IPS DF 4.7 (cell line): ENCODE measurements at regions not wholly inside any gene's neighbourhood (a gene's known extent, or its start where the extent isn't known, plus 50 kb on each side); places are given as distances from the start of the nearest gene placed in this dataset.
"Not testable (repeated sequence)": the region's sequence is repeated elsewhere in the genome, so short reads cannot be mapped to it uniquely, and the experiment has no call there.

Experiments used
- DNase-seq: peaks from one replicate; pipeline ENCODE4 v3.0.0-alpha.2; 2013; ENCODE audit warnings: low spot score; ENCODE audit errors: extremely low read depth

GRCh38 chr4:77504407-77504806 is 101.2 kb upstream of the CXCL13 start:
- DNase-seq, result no peak

GRCh38 chr4:77505275-77505957 is 100.2 kb upstream of the CXCL13 start:
- DNase-seq, result no peak

- no peak for DNase-seq
These were observed 99.7 kb upstream of the CXCL13 start for GRCh38 chr4:77505958-77506319.

- no peak for DNase-seq
These were observed 95.3 kb upstream of the CXCL13 start for GRCh38 chr4:77510367-77510766.

DNA sequence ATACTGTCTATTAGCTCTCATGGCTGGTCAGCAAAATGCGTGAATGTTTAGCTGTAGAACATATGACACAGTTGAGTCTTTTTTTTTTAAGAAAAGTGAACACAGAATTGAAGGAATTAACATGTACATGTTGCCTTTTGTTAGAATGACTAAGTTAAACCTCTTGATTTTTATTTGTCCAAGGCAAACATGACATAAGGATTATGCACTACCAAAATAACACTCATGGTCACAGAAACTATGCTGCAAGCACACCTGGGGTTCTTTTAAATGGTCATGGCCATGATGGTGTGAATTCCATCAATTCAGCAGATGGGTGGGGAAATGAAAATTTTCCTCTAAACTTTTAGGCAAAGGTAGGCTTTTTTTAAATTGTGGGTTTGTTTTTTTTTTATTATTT is 80.1 kb upstream of the CXCL13 start:
- DNase-seq, result no peak

GRCh38 chr4:77527900-77528299 is 77.7 kb upstream of the CXCL13 start:
- DNase-seq, result not testable (repeated sequence)

GRCh38 chr4:77538144-77538543 is 67.5 kb upstream of the CXCL13 start:
- DNase-seq, result no peak

DNA sequence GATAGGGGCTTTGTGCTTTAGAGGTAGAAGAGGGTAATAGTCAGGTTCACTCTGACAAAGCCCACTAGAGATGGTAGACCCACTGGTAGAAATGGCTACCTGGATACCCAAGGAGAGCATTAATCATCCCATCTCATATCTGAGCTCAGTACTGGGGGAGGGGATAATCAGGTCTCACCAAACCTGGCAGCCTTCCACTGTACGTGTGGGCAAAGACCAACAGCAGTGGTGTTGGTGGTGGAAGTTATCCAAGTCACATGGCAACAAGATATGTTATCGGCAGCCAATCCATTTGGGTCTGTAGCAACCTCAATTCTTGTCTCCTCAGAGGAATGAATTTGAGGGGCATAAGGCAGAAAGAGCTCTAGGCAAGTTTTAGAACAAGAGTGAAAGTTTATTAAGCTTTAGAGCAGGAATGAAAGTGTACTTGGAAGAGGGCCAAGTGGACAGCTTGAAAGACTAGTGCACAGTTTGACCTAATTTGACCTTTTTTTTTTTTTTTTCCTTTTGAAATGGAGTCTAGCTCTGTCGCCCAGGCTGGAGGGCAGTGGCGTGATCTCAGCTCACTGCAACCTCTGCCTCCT is 67.0 kb upstream of the CXCL13 start:
- no peak for DNase-seq
